Tibial nerve (tissue), 4 donors: ENCODE measurements at regions not wholly inside any gene's neighbourhood (a gene's known extent, or its start where the extent isn't known, plus 50 kb on each side); places are given as distances from the start of the nearest gene placed in this dataset.

Experiments used
- CTCF ChIP-seq, 5 experiments: fragments of 200-600 bp in 3 of 5; fragments of 450-650 bp in 2 of 5; sonication (generic) in 3 of 5; IDR thresholded peaks; one replicate each; pipeline ENCODE4 v1.5.1; 2016 to 2019; ENCODE audit warnings: antibody characterized with exemption in 5 of 5, mild to moderate bottlenecking in 3 of 5, moderate library complexity in 2 of 5
- EP300 ChIP-seq, 2 donors: sonication (generic); formaldehyde crosslinking; IDR thresholded peaks; one replicate each; pipeline ENCODE4 v1.6.1; 2017; ENCODE audit warnings: antibody characterized with exemption in 2 of 2, mild to moderate bottlenecking in 1 of 2
- POLR2A ChIP-seq, 2 donors: fragments of 450-650 bp; IDR thresholded peaks; one replicate each; pipeline ENCODE4 v1.6.1; 2017; ENCODE audit warnings: antibody characterized with exemption in 2 of 2, mild to moderate bottlenecking in 2 of 2, moderate library complexity in 2 of 2

- TF ChIP-seq CTCF (IDR thresholded peaks at IDR 0.05) (no peak), EP300 (IDR thresholded peaks at IDR 0.05) (no peak), POLR2A (IDR thresholded peaks at IDR 0.05) (no peak)
Observed at GRCh38 chr12:47328831-47329545, 249.2 kb upstream of the AMIGO2 start.
